Mucosa of descending colon (tissue), 3 donors: ENCODE measurements at regions not wholly inside any gene's neighbourhood (a gene's known extent, or its start where the extent isn't known, plus 50 kb on each side); places are given as distances from the start of the nearest gene placed in this dataset.

Experiments used
- ATAC-seq: fragments of 200-7000 bp; cut with Tn5 transposase; one replicate; pipeline ENCODE4 v1.9.1; 2020; ENCODE audit warnings: mild to moderate bottlenecking, moderate library complexity
- DNase-seq, 3 donors: peaks; one replicate each; pipeline ENCODE4 v3.0.0-alpha.2; 2020
- H3K36me3 ChIP-seq: fragments of 200-600 bp; one replicate; pipeline ENCODE4 v1.8.0; 2021; ENCODE audit warnings: low read depth, mild to moderate bottlenecking
- H3K4me1 ChIP-seq: fragments of 200-600 bp; one replicate; pipeline ENCODE4 v1.8.0; 2021; ENCODE audit warnings: low read depth, mild to moderate bottlenecking
- H3K4me3 ChIP-seq: fragments of 200-600 bp; one replicate; pipeline ENCODE4 v1.8.0; 2021; ENCODE audit warnings: mild to moderate bottlenecking
- H3K9me3 ChIP-seq: fragments of 200-600 bp; one replicate; pipeline ENCODE4 v1.8.0; 2021; ENCODE audit warnings: mild to moderate bottlenecking
- intact Hi-C, 2 donors: fragments of 100-400 bp; cut with DNase I in 1 of 2; cut with micrococcal nuclease in 1 of 2; formaldehyde crosslinking; loops; one replicate each; pipeline versions ENCODE4 v1.11.0 to v1.11.1; 2022; cut with DNase I, micrococcal nuclease
- TF ChIP-seq, protein P1 (sequence below): fragments of 200-600 bp; IDR thresholded peaks from one replicate; pipeline ENCODE4 v1.8.0; 2022; ENCODE audit warnings: antibody characterized with exemption, mild to moderate bottlenecking
- donor health status: DM: no; HTN: no; CAD: no; lungs with moderate emphysema.
- donor health status: DM: no; HTN: no; CAD: no.
- donor health status: DM: no; HTN: yes; CAD: no.

DNA sequence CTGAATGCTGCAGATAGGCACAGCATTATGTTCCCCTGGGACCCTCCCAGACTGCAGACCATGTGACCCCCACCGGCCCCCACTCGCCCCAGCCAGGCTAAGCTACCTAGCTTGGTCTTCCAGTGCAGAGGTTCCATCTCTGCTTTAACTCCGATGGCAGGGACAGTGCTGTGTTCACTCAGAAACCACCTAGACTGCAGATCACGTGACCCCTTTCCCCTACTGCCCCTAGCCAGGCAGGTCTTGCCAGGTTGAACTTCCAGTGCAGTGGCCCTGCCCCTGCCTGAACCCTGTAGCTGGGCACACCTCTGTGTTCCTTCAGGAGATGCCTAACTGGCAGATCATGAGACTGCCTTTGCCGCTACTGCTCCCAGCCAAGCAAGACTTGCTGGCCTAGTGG is 1116.2 kb downstream of the FLRT2 start:
- no peak for DNase-seq
- Histone ChIP-seq H3K9me3 (peaks cover 19% of the 10 kb centered on the region), H3K36me3 (no peaks in the 10 kb centered on the region), H3K4me3 (no peak overlapping the region), H3K4me1 (no peaks in the 10 kb centered on the region)
- TF ChIP-seq, protein P1, sequence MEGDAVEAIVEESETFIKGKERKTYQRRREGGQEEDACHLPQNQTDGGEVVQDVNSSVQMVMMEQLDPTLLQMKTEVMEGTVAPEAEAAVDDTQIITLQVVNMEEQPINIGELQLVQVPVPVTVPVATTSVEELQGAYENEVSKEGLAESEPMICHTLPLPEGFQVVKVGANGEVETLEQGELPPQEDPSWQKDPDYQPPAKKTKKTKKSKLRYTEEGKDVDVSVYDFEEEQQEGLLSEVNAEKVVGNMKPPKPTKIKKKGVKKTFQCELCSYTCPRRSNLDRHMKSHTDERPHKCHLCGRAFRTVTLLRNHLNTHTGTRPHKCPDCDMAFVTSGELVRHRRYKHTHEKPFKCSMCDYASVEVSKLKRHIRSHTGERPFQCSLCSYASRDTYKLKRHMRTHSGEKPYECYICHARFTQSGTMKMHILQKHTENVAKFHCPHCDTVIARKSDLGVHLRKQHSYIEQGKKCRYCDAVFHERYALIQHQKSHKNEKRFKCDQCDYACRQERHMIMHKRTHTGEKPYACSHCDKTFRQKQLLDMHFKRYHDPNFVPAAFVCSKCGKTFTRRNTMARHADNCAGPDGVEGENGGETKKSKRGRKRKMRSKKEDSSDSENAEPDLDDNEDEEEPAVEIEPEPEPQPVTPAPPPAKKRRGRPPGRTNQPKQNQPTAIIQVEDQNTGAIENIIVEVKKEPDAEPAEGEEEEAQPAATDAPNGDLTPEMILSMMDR, result no peak
- intact Hi-C loops, result no loop called here
- no peak for ATAC-seq

DNA sequence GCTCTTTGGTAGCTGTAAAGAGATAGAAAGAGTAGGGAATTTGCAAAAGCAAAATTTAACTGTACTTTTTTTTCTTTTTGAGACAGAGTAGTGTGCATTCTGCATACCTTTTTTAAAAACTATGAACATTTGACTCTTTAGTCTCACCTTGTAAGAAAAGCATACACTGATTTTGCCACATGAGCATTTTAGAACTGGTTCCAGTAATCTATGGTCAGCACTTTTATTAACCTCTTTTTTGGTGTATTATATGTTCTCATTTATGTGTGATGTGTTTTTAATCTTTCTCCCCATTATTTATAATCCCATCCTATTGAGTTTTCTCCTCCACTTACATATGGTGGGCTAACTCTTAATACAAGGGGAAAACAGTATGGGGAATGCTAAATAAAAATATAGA is 1111.4 kb downstream of the FLRT2 start:
- no peak for ATAC-seq
- TF ChIP-seq, protein P1, result no peak
- H3K4me1 ChIP-seq, result no peaks in the 10 kb centered on the region
- intact Hi-C loops, result no loop called here
- DNase-seq, result no peak
- no peaks in the 10 kb centered on the region for H3K36me3 ChIP-seq
- no peak overlapping the region for H3K4me3 ChIP-seq
- H3K9me3 ChIP-seq, result peaks cover 8% of the 10 kb centered on the region

DNA sequence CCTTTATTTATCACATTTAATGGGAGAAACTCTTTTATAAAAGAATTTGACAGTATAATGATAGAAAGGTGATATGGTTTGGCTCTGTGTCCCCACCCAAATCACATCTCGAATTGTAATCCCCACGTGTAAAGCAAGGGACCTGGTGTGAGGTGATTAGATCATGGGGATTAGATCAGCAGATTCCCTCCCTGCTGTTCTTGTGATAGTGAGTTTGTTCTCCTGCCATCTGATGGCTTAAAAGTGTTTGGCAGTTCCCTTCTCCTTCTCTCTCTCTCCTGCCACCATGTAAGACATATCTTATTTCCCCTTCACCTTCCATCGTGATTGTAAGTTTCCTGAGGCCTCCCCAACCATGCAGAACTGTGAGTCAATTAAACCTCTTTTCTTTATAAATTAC is 1110.3 kb downstream of the FLRT2 start:
- ATAC-seq (no peak), DNase-seq (no peak)
- TF ChIP-seq, protein P1, result no peak
- Histone ChIP-seq H3K4me1 (no peaks in the 10 kb centered on the region), H3K36me3 (no peaks in the 10 kb centered on the region), H3K9me3 (peaks cover 8% of the 10 kb centered on the region), H3K4me3 (no peak overlapping the region)
- intact Hi-C loops, result no loop called here

DNA sequence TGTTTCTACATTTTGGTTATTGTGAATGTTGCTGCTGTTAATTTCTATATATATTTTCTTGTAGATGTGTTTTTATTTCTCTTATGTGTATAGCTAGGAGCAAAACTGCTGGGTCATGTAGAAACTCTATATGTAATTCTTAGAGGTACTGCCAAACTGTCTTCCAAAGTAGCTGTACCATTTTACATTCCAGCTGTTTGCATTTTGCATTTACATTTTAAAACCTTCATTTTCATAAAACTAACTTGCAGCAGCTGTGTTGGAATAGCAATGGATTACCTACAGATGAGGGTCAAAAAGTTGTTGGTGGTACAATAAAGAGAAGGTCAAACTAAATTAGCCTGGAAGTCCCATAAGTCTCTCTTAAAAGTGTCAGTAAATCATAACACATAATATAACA is 1109.7 kb downstream of the FLRT2 start:
- TF ChIP-seq, protein P1, result no peak
- DNase-seq (no peak), ATAC-seq (no peak)
- Histone ChIP-seq H3K9me3 (peaks cover 8% of the 10 kb centered on the region), H3K4me1 (no peaks in the 10 kb centered on the region), H3K4me3 (no peak overlapping the region), H3K36me3 (no peaks in the 10 kb centered on the region)
- intact Hi-C loops, result no loop called here

DNA sequence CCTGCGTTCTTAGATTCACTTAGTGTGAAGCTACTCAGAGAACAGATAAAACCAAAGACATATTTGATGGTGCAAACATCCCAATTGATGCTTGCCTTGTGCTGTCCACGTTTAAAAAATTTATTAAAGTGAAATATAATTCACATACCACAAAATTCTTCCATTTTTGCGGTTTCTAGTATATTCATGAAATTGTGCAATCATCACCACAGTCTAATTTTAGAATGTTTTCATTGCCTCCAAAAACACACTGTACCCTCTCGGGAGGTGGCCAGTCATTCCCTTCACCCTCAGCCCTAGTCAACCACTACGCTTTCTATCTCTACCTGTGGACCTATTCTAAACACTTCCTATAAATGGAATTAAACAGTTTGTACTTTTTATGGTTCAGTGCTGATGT is 1109.2 kb downstream of the FLRT2 start:
- TF ChIP-seq, protein P1, result no peak
- Histone ChIP-seq H3K4me3 (no peak overlapping the region), H3K9me3 (peaks cover 8% of the 10 kb centered on the region), H3K4me1 (no peaks in the 10 kb centered on the region), H3K36me3 (no peaks in the 10 kb centered on the region)
- DNase-seq, result no peak
- intact Hi-C loops, result no loop called here
- ATAC-seq, result no peak

DNA sequence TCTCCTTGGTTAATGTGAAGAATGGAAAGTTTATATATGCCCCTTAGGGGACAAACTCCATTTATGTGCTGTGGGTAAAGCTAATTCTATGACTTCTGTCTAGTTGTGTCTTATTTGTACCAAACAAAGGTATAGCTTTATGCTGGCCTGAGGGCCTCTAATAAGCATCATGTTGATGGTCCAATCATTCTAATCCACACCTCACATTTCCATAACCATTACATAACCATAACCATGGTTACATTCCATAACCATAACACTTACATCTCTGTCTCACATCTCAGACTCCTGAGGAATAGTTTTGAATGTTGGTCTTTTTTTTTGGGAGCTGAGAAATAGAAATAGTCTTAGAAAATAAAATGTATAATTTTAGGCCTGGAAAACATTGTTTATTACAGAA is 1097.1 kb downstream of the FLRT2 start:
- TF ChIP-seq, protein P1, result no peak
- Histone ChIP-seq H3K9me3 (peaks cover 16% of the 10 kb centered on the region), H3K4me1 (no peaks in the 10 kb centered on the region), H3K36me3 (no peaks in the 10 kb centered on the region), H3K4me3 (no peak overlapping the region)
- DNase-seq (no peak), ATAC-seq (no peak)
- intact Hi-C loops, result no loop called here
